SK-N-SH treated with all-trans-retinoic acid at 6 μM for 48 hours (cell line): ENCODE measurements at regions not wholly inside any gene's neighbourhood (a gene's known extent, or its start where the extent isn't known, plus 50 kb on each side); places are given as distances from the start of the nearest gene placed in this dataset.

Source experiments
- ATAC-seq: fragments of 200-7000 bp; cut with Tn5 transposase; 3 replicates; pipeline ENCODE4 v1.9.1; 2020; ENCODE audit warnings: mild to moderate bottlenecking, moderate library complexity
- BACH2 ChIP-seq: fragments of 250-450 bp; sonication (Bioruptor Pico); IDR thresholded peaks from 2 replicates; pipeline ENCODE4 v1.9.0; 2021; ENCODE audit warnings: mild to moderate bottlenecking, borderline replicate concordance
- CSDC2 ChIP-seq: fragments of 250-450 bp; sonication (Bioruptor Pico); IDR thresholded peaks from 2 replicates; pipeline ENCODE4 v1.5.0; 2020; ENCODE audit warnings: mild to moderate bottlenecking, moderate library complexity
- ESRRG ChIP-seq: fragments of 250-450 bp; sonication (Bioruptor Pico); IDR thresholded peaks from 2 replicates; pipeline ENCODE4 v1.6.1; 2021; ENCODE audit warnings: mild to moderate bottlenecking
- GLIS3 ChIP-seq: fragments of 250-450 bp; sonication (Bioruptor Pico); IDR thresholded peaks from 2 replicates; pipeline ENCODE4 v1.5.0; 2020; ENCODE audit warnings: mild to moderate bottlenecking, moderate library complexity
- ISL1 ChIP-seq: fragments of 250-450 bp; sonication (Bioruptor Pico); IDR thresholded peaks from 2 replicates; pipeline ENCODE4 v2.1.2; 2022; ENCODE audit warnings: mild to moderate bottlenecking, moderate library complexity
- OSR1 ChIP-seq: fragments of 250-450 bp; sonication (Bioruptor Pico); IDR thresholded peaks from 2 replicates; pipeline ENCODE4 v1.8.0; 2022; ENCODE audit warnings: moderate library complexity, mild to moderate bottlenecking, inconsistent platforms
- PATZ1 ChIP-seq: fragments of 250-450 bp; sonication (Bioruptor Pico); IDR thresholded peaks from 2 replicates; pipeline ENCODE4 v1.8.0; 2020; ENCODE audit warnings: mild to moderate bottlenecking, moderate library complexity, borderline replicate concordance
- POU6F1 ChIP-seq: fragments of 250-450 bp; sonication (Bioruptor Pico); IDR thresholded peaks from 2 replicates; pipeline ENCODE4 v1.8.0; 2021; ENCODE audit warnings: low read depth, mild to moderate bottlenecking, moderate library complexity, borderline replicate concordance
- PPARA ChIP-seq: fragments of 250-450 bp; sonication (Bioruptor Pico); IDR thresholded peaks from 2 replicates; pipeline ENCODE4 v1.5.0; 2020; ENCODE audit warnings: mild to moderate bottlenecking, borderline replicate concordance
- RARB ChIP-seq: fragments of 250-450 bp; sonication (Bioruptor Pico); IDR thresholded peaks from 2 replicates; pipeline ENCODE4 v1.8.0; 2021; ENCODE audit warnings: mild to moderate bottlenecking, moderate library complexity
- SNAI2 ChIP-seq: fragments of 250-450 bp; sonication (Bioruptor Pico); IDR thresholded peaks from 2 replicates; pipeline ENCODE4 v1.5.0; 2020; ENCODE audit warnings: mild to moderate bottlenecking, moderate library complexity
- TOX ChIP-seq: fragments of 250-450 bp; sonication (Bioruptor Pico); IDR thresholded peaks from 2 replicates; pipeline ENCODE4 v1.8.0; 2021; ENCODE audit warnings: mild to moderate bottlenecking, moderate library complexity, borderline replicate concordance
- ZC3H10 ChIP-seq: fragments of 250-450 bp; sonication (Bioruptor Pico); IDR thresholded peaks from 2 replicates; pipeline ENCODE4 v1.5.1; 2021; ENCODE audit warnings: mild to moderate bottlenecking, moderate library complexity
- ZFP3 ChIP-seq: fragments of 250-450 bp; sonication (Bioruptor Pico); IDR thresholded peaks from 2 replicates; pipeline ENCODE4 v1.5.0; 2020; ENCODE audit warnings: mild to moderate bottlenecking, moderate library complexity
- ZFP30 ChIP-seq: fragments of 450-650 bp; formaldehyde crosslinking; IDR thresholded peaks from 2 replicates; pipeline ENCODE4 v1.5.0; 2022; ENCODE audit warnings: mild to moderate bottlenecking, moderate library complexity
- ZNF565 ChIP-seq: fragments of 450-650 bp; formaldehyde crosslinking; conservative IDR thresholded peaks from 2 replicates; pipeline ENCODE4 v1.5.0; 2020; ENCODE audit warnings: low read depth, mild to moderate bottlenecking, moderate library complexity
- ZNF8 ChIP-seq: fragments of 450-650 bp; formaldehyde crosslinking; IDR thresholded peaks from 2 replicates; pipeline ENCODE4 v1.5.0; 2020; ENCODE audit warnings: mild to moderate bottlenecking, moderate library complexity
- TF ChIP-seq, protein P1 (sequence below): fragments of 250-450 bp; sonication (Bioruptor Pico); IDR thresholded peaks from 2 replicates; pipeline ENCODE4 v1.5.1; 2020; ENCODE audit warnings: low read depth, mild to moderate bottlenecking, moderate library complexity
- TF ChIP-seq, protein P2 (sequence below): fragments of 250-450 bp; sonication (Bioruptor Pico); IDR thresholded peaks from 2 replicates; pipeline ENCODE4 v1.5.1; 2021; ENCODE audit warnings: mild to moderate bottlenecking, moderate library complexity

GRCh38 chr12:31849090-31849687 is 110.0 kb upstream of the RESF1 start:
- no peak for ATAC-seq
- TF ChIP-seq ZNF8 (no peak), POU6F1 (CRISPR knock-in tag) (no peak), RARB (CRISPR knock-in tag) (no peak), GLIS3 (CRISPR knock-in tag) (no peak), SNAI2 (CRISPR knock-in tag) (no peak), ESRRG (CRISPR knock-in tag) (no peak), BACH2 (no peak), PPARA (CRISPR knock-in tag) (no peak)
- TF ChIP-seq, protein P1, sequence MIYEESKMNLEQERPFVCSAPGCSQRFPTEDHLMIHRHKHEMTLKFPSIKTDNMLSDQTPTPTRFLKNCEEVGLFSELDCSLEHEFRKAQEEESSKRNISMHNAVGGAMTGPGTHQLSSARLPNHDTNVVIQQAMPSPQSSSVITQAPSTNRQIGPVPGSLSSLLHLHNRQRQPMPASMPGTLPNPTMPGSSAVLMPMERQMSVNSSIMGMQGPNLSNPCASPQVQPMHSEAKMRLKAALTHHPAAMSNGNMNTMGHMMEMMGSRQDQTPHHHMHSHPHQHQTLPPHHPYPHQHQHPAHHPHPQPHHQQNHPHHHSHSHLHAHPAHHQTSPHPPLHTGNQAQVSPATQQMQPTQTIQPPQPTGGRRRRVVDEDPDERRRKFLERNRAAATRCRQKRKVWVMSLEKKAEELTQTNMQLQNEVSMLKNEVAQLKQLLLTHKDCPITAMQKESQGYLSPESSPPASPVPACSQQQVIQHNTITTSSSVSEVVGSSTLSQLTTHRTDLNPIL (CRISPR knock-in tag), result no peak

DNA sequence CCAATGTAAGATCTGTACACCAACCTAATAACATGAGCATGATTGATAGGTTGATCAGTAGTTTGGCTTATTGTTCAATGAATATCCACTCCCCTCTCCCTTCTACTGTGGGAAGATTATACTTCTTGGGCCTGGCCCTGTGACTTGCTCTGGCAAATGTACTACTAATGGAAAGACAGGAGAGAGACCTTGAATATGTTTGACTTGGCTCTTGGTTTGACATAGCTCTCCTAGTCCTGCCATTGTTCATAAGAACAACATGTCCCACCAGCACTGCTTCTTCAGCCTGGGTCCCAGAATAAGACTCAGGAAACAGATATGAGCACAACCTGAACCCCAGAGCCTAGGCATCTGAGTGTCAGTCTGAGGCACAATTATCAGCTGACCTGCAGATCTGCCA is 112.8 kb upstream of the RESF1 start:
- TF ChIP-seq SNAI2 (CRISPR knock-in tag) (no peak), PATZ1 (CRISPR knock-in tag) (no peak), ISL1 (CRISPR knock-in tag) (no peak), BACH2 (no peak), GLIS3 (CRISPR knock-in tag) (no peak), ZNF565 (no peak), TOX (no peak)
- TF ChIP-seq, protein P1 (CRISPR knock-in tag), result no peak
- no peak for ATAC-seq

GRCh38 chr12:31845613-31846322 is 113.4 kb upstream of the RESF1 start:
- TF ChIP-seq, protein P1 (CRISPR knock-in tag), result no peak
- TF ChIP-seq SNAI2 (CRISPR knock-in tag), result no peak
- no peak for TF ChIP-seq OSR1 (CRISPR knock-in tag)
- no peak for TF ChIP-seq ZNF565
- TF ChIP-seq, protein P2, sequence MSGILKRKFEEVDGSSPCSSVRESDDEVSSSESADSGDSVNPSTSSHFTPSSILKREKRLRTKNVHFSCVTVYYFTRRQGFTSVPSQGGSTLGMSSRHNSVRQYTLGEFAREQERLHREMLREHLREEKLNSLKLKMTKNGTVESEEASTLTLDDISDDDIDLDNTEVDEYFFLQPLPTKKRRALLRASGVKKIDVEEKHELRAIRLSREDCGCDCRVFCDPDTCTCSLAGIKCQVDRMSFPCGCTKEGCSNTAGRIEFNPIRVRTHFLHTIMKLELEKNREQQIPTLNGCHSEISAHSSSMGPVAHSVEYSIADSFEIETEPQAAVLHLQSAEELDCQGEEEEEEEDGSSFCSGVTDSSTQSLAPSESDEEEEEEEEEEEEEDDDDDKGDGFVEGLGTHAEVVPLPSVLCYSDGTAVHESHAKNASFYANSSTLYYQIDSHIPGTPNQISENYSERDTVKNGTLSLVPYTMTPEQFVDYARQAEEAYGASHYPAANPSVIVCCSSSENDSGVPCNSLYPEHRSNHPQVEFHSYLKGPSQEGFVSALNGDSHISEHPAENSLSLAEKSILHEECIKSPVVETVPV, result no peak
- ATAC-seq, result no peak

DNA sequence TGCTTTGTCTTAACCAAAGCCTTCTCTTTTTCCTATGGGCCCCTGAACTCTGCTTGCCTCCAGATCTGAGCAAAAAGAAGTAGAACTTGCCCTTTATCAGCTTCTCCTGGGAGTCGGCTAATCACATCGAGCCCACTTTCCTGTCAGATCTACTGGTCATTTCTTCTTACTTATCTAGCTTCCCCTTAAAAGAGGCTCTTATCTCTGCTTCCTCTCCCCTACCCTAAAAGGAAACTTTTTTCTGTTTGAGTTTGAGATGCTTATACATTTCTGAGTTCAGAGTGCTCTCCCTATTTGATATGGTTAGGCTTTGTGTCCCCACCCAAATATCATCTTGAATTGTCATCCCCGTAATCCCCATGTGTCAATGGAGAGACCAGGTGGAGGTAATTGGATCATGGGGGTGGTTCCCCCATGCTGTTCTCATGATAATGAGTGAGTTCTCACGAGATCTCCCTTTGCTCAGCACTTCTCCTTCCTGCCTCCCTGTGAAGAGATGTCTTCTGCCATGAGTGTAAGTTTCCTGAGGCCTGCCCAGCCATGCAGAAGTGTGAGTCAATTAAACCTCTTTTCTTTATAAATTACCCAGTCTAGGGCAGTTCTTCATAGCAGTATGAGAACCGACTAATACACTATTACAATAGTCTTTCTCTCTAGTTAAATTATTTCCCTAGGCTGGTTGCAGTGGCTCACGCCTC is 114.7 kb upstream of the AMN1 start:
- no peak for ATAC-seq
- TF ChIP-seq, protein P2, result no peak
- TF ChIP-seq, protein P1 (CRISPR knock-in tag), result no peak
- no peak for TF ChIP-seq ZFP3
- TF ChIP-seq SNAI2 (CRISPR knock-in tag), result no peak
- no peak for TF ChIP-seq ZC3H10 (CRISPR knock-in tag)
- no peak for TF ChIP-seq ESRRG (CRISPR knock-in tag)
- TF ChIP-seq PPARA (CRISPR knock-in tag), result no peak
- TF ChIP-seq RARB (CRISPR knock-in tag), result no peak
- TF ChIP-seq ZFP30, result no peak
- no peak for TF ChIP-seq GLIS3 (CRISPR knock-in tag)
- TF ChIP-seq CSDC2 (CRISPR knock-in tag), result no peak
- no peak for TF ChIP-seq POU6F1 (CRISPR knock-in tag)
- no peak for TF ChIP-seq ZNF8
